DND-41 (cell line): ENCODE measurements at regions not wholly inside any gene's neighbourhood (a gene's known extent, or its start where the extent isn't known, plus 50 kb on each side); places are given as distances from the start of the nearest gene placed in this dataset.

Experiments
- CTCF ChIP-seq: IDR thresholded peaks from 2 replicates; pipeline ENCODE4 v1.5.1; 2012; ENCODE audit warnings: borderline replicate concordance, low read length, moderate library complexity, mild to moderate bottlenecking; ENCODE audit not compliant: poor library complexity, severe bottlenecking; ENCODE audit errors: extremely low read depth
- EZH2 ChIP-seq: IDR thresholded peaks from 3 replicates; pipeline ENCODE4 v1.6.1; 2012; ENCODE audit warnings: borderline replicate concordance, low read depth, mild to moderate bottlenecking, moderate library complexity, low read length, inconsistent platforms; ENCODE audit not compliant: severe bottlenecking

GRCh38 chr1:47578026-47578720 is 140.3 kb downstream of the FOXD2 start:
- TF ChIP-seq CTCF (no peak), EZH2 (no peak)
